HG03378 (cell line): ENCODE measurements at regions not wholly inside any gene's neighbourhood (a gene's known extent, or its start where the extent isn't known, plus 50 kb on each side); places are given as distances from the start of the nearest gene placed in this dataset.
"Not testable (repeated sequence)": the region's sequence is repeated elsewhere in the genome, so short reads cannot be mapped to it uniquely, and the experiment has no call there.

Experiments used
- ATAC-seq: cut with Tn5 transposase; IDR thresholded peaks from one replicate; pipeline ENCODE4 v1.9.1; 2021; ENCODE audit warnings: mild to moderate bottlenecking, moderate library complexity; ENCODE audit not compliant: unreplicated experiment

DNA sequence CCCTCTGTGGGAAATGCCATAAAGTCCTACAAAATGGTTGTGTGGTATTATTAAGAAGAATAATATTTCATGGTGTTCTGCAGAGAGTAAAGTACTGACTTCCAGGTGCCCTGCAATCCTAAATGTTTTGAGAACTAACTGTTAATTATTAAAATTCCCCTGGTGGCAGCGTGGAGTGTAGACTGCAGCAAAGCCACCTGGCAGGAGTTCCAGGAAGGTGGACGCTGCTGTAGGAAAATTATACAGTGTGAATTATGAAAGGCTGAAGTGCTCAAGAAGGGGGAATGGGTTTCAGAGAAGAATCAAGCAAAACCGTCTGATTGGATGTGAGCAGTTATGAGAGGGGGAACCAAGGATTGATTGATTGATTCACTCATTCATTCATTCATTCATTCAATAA is 572.4 kb upstream of the PPP2R3A start:
- no peak for ATAC-seq

DNA sequence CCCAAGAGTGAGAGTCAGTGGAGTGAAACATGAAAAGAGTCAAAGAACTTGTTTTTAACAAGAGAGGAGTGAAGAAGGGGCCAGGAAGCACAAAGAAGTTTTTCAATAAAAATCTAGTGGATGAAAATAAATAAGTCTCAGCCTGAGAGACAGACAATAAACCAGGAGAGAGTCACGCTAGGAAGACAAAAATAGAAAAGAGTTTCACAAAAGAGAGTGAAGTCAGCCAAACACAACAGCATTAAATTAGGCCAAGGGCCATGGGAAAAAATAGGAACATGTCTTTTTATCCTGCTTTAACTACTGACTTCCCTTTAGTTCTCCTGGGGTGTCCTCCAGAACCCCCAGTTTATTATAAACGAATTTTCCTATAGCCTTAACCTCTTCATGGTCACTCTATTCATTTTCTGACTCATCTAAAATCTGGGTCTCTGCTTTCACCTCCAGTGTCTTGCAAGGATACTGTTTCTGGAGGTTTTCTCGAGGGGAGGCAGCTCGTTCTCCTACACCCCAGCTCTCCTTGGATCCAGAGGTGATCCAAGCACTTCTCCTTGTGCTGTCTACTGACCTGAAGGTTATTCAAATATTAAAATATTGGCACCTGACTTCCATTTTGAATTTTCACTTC is 571.5 kb upstream of the PPP2R3A start:
- no peak for ATAC-seq

DNA sequence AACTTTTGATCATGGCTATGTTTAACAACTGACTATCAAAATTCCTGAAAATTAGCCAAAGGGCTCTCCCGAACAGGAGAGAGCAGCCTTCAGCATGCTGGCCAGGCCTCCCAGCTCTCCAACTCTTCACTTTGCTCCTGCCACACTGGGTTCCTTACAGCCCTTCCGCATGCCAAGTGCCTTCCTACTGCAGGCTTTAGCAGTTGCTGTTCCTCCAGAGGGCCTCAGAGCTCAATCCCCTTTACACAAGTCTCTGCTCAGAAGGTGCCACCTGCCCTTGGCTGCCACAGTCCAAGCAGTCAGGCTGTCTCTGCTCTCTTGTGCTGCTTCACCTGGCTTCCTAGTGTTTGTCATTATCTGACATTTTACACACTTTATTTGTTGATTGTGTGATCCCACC is 553.1 kb upstream of the PPP2R3A start:
- no peak for ATAC-seq

DNA sequence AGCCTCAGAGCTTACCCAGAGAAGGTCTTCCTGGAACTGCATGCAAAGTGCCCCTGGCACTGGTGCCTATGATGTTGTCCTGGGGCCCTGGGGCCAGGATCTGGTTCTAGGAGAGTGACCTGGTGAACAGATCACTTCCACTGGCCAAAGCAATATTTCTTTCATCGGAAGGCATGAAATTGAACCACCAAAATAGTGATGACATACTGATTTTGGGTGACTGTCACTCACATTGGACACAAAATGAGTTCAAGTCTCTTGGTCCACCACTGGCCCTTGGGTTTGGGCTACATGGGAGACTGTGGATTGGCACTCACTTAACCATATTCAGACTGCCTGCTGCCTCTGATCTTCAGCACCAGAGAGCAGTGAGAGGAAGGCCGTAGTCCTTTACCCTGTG is 549.3 kb upstream of the PPP2R3A start:
- no peak for ATAC-seq

DNA sequence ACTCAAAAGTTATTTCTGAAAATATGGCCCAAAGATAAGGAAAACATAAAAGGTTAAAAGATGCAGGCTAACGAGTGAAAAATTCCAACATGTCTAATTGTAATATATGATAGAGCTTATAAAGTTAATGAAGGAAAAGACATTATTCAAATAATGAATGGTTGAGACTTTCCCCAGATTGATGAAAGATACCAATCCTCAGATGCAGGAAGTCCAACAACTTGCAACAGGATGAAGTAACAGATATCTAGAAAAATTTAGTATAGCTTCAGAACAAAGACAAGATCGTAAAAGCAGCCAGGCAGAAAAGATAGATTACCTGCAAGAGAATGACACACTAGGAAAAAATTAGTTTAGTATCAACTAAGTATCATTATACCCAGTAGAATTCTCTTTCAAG is 546.4 kb upstream of the PPP2R3A start:
- no peak for ATAC-seq

DNA sequence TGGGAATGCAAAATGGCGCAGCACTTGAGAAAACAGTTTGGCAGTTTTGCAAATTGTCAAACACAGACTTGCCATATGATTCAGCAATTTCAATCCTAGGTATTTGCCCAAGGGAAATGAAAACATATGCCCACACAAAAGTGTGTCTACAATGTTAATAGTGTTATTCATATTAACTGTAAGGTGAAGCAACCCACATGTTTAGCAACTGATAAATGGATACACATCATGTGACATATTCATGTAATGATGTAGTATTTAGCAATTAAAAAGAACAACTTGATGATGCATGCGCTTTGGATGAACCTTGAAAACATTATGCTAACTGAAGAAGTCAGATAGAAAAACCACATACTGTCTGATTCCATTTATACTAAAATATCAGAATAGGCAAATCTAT is 539.0 kb upstream of the PPP2R3A start:
- no peak for ATAC-seq

DNA sequence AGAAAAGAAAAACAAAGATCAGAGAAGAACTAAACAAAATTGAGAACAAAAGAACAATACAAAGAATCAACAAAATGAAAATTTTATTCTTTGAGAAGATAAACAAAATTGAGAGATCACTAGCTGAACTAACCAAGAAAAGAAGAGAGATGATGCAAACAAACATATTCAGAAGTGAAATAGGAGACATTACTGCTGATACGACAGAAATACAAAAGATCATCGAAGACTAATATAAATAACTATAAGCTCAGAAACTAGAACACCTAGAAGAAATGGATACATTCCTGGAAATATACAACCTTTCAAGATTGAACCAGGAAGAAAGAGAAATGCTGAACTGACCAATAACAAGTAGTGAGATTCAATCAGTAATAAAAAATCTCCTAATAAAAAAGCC is 533.1 kb upstream of the PPP2R3A start:
- ATAC-seq = no peak

DNA sequence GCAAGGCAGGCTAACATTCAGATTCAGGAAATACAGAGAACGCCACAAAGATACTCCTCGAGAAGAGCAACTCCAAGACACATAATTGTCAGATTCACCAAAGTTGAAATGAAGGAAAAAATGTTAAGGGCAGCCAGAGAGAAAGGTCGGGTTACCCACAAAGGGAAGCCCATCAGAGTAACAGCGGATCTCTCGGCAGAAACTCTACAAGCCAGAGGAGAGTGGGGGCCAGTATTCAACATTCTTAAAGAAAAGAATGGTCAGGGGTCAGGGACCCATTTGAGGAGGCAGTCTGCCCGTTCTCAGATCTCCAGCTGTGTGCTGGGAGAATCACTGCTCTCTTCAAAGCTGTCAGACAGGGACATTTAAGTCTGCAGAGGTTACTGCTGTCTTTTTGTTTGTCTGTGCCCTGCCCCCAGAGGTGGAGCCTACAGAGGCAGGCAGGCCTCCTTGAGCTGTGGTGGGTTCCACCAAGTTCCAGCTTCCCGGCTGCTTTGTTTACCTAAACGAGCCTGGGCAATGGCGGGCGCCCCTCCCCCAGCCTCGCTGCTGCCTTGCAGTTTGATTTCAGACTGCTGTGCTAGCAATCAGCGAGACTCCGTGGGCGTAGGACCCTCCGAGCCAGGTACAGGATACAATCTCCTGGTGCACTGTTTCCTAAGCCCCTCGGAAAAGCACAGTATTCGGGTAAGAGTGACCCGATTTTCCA is 526.5 kb upstream of the PPP2R3A start:
- not testable (repeated sequence) for ATAC-seq

DNA sequence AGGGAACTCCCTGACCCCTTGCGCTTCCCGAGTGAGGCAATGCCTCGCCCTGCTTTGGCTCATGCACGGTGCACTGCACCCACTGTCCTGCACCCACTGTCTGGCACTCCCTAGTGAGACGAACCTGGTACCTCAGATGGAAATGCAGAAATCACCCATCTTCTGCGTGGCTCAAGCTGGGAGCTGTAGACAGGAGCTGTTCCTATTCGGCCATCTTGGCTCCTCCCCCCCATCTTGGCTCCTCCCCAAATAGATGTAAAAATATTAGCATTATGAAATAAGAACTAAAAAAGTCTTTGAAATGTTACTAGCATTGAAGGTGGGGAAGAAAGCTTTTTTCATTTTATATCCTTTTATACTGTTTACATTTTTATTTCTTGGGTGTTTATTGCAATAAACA is 525.9 kb upstream of the PPP2R3A start:
- not testable (repeated sequence) for ATAC-seq

DNA sequence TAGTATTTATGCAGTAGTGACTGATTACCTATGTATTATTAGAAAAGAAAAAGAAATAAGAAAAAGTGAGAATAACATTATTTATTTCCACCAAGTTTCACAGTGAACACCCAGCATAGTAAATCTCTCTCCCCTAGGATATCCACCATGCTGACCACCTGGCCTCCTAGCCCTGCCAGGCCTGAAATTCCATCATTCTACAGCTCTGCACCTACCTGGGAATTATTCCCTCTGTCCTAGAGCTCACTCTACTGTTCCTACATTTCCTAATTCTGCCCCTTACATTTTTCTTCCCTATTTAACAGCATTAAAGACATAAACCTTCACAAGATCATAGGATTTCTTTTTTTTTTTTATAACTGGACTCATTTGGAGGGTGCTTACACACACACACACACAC is 525.3 kb upstream of the PPP2R3A start:
- ATAC-seq = no peak

DNA sequence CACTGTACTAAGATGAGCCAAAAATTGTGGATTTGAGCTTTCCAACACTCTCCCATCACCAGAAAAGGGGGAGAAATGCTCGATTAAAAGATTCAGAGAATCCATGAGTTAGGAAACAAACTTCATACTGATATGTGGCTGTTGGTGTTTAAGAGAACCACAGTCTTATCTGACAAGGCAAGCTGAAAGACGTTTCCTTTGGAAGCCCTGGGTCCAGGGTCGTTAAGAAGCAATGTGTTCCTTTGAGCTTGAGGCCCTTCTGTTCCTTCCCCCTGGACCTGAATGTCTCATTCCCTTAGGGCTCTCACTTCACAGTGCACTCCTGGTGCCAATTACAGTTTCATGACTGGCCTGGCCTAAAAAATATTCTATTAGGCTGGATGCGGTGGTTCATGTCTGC is 524.8 kb upstream of the PPP2R3A start:
- ATAC-seq = no peak

DNA sequence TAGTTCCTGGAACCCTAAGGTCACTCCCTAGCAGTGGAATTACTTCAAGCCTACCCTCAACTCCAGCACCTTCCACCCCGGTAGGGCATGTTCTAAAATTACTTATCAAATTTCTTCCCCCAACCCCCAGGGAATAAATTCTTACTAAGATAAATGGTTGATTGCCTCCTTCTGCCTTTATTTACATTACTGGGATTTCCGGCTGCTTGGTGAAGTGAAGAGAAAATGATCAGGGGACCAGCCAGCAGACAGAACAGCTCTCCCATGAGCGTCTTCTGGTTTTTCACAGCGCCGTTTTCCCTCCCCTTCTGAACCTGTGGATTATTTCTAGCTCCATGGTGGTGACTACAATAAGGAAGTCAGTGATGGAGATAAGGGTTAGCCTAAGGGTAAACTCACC is 521.5 kb upstream of the PPP2R3A start:
- ATAC-seq = no peak

DNA sequence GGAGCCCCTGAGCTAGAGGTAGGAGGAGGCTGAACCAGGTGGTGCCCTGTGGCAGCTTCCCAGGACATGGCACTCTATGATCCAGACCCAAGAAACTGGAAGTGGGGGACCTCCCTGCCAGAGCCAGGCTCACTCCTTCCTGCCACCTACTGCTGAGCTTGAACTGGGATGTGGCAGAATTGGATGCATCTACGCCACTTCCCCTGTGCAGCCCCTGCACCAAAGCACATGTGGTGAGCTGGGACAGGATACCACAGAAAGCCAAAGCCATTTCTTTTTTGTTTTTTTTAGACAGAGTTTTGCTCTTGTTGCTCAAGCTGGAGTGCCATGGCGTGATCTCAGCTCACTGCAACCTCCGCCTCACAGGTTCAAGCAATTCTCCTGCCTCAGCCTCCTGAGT is 518.0 kb upstream of the PPP2R3A start:
- ATAC-seq = no peak

DNA sequence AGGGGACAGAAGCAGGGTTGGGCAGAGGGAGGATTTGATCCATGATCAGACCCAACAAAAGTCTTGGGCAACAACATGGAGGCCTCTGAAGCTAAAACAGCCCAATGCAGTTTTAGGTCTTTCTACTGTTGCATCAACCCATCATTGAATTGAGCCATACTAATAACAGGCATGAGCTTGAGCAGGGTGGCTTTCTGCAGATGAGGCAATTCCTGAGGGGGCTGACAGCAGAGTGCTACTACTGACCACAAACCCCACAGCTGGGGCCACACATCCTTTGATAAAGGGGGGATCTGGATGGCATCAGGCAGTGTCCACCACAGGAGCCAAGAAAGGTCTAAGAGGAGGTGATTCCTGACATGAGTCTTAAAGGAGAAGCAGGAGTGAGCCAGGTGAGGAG is 517.0 kb upstream of the PPP2R3A start:
- no peak for ATAC-seq

DNA sequence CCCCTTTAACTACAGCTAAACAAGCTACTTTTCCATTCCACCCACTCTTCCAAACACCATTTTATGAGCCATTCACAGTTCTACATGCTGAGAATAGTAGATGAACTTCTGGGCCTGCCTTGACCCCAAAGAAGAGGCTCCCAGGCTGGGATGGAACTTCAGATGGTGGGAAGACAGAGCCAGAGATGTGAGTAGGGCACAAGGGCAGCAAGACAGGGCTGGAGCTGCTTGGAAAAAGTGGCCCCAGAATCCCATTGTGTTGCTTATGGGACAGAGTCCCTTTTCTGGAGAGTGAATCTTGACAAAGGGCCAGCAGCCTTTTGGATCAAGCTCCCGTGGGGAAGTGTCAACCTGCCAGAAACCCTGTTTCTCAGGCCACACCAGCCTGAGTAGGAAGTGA is 516.5 kb upstream of the PPP2R3A start:
- ATAC-seq = no peak

DNA sequence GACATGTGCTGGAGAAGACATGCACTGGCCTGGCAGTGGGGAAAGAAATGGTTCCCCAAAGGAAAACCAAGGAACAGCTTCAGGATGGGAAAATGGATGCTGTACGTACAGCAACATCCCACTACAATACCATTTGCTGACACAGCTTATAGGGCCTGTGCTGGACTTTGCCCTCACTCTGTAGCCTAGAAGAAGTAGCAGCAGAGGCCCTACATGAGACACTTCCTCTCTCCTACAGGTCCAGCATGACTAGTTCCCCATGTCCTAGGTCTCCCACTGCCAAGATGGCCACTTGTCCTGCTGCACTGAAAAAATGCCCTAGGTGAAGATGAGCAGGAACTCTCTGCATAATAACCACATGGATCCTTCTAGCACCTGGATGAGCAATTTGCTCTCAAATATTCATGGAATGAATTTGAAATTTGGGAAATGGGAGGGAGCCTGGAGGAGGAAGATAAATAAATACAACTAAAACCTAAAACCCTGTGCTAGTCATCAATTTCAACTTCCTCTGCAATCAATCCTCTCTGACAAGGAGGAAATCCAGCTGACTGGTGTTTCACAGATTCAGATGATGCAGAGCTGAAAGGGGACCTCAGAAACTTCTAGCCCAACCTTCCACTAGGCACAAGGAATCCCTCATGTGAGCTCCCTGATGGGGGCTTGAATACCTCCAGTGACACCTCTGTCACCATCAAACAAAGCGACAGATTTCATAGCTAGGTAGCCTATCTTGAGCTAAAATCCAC is 514.3 kb upstream of the PPP2R3A start:
- no peak for ATAC-seq

DNA sequence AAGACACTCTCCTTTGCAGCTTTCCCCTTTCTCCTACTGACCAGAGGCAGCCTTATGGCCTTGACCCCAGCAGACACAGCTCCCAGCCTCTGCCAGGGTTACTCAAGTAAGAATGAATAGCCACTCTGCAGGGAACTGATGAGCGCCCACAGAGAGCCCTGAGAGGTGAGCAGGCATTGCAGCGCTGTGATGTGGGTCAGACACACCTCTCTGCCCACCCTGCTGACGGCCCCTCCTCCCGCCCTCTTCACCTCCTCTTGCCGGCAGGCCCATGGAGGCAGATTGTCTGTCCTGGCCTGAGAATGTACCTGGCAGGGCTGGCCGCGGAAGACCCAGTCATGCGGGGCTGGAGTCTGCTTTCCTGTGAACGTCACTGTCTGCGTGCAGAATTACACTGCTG is 512.6 kb upstream of the PPP2R3A start:
- no peak for ATAC-seq

DNA sequence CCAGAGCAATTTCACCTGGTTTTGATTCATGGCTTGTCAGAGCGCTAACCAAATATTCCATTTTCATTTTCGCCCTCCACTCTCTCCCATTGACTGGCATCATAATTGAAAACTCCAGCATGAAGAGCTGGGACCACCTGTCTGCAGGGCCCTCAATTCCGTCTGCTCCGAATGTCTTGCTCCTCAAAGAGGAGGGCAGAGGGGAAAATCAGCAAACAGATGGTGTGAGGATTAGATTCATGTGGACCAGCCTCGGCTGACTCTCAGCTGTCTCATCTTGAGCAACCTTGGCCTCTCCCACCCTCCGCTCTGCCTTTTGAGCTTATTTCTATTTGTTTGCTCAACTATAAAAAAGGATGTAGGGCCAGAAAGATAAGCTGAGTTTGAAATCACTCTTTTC is 512.2 kb upstream of the PPP2R3A start:
- ATAC-seq = no peak

DNA sequence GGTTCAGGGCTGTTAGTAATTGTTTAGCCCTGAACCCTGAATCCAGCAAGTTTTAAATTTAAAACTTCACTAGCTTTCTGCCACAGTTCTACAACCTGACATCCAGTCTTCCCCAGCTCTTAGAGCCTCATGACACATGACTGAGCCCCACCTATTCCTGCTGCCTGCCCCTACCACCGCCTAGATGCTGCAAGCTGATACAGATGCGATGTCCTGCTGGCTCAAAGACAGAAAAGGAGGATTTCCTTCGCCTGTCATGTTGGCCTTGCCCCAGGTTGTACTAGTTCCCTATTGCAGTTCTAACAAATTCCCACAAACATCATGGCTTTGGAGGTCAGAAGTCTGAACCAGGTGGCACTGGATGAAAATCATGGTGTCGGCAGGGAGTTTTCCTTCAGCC is 510.6 kb upstream of the PPP2R3A start:
- no peak for ATAC-seq

DNA sequence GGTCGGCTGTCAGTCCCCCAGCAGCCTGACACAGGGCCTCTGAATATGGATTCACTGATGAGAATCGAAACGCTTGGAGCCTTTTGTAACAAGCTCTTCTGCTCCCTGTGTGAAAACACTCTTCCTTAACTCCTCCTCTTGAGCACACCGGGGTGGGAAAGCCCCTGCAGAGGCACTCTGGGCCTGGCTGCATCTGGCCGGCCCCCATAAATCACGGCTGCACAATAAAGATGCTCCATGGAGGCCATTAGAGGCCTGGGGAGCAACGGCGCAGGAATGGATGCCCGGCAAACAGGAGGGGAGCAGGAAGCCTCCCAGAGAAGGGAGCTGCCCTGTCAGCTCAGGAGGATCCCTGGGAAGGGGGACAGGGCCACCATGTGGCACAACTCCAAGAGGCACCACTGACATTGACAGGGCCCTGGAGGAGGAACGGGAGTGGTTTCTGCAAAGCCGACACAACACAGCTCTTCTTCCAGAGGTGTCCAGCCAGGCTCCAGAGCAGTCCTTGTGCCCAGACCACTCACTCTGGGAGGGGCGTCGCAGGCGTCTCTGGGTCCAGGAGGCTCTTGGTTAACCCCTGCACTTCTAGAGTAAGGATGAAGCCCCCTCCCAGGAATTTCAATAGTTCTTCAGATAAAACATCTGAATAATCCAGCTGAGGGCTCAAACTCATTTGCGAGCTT is 509.3 kb upstream of the PPP2R3A start:
- ATAC-seq = no peak

DNA sequence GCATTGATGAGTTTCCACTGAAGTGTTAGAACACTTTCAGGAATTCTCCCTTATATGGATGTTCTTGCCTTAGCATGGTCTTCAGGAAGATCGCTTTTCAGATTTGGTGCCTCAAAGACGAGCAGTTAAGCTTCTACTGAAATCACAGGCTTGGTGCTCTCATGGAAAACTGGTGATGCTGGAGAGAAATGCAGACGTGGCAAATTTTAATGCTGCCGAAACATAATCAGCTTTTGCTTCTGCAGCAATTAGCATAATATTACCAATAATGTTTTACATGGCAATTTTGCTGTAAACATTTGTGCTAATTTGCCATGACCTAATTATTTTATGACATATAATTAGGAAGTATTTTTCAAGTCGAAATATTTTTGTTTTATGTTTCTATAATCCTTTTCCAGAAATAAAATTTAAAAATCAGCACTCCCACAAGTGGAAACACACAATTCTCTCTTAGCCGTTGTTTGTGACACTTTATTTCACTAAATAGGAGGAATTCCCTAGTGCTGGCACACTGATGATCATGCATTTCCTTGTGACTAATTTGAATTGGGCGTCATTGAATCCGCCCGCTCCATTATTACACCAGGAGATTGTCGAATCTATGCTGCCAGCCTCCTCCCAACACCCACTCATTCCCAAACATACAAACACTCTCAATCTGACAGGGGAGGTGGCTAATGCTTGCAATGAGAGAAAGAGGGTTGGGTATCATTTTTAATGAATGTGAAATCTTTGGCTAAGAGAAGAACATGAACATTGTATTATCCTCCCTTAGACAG is 506.8 kb upstream of the PPP2R3A start:
- no peak for ATAC-seq
